ENCODE measurements at regions not wholly inside any gene's neighbourhood (a gene's known extent, or its start where the extent isn't known, plus 50 kb on each side); places are given as distances from the start of the nearest gene placed in this dataset.
"Not testable (repeated sequence)": the region's sequence is repeated elsewhere in the genome, so short reads cannot be mapped to it uniquely, and the experiment has no call there.

DNA sequence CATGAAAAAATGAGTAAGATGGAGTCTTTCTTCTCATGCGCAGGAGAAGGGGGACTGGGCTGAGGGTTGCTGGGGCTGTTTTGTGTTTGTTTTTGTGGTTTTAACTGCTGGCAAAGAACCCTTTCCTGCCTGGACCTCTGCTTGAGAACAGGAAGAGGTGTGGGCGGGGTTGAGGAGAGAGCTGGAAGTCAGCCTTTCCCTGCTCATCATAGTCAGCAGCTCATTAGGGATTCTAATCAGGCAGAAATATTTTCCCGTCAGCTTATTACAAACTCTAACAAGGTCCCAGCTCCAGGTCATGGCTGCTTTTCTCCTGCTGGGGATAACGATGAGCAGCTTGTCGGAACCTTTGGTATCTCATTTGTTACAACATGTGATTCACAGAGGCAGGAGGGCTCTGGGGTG, 185.0 kb upstream of the NRXN3 start:
- no peak for DNase-seq

DNA sequence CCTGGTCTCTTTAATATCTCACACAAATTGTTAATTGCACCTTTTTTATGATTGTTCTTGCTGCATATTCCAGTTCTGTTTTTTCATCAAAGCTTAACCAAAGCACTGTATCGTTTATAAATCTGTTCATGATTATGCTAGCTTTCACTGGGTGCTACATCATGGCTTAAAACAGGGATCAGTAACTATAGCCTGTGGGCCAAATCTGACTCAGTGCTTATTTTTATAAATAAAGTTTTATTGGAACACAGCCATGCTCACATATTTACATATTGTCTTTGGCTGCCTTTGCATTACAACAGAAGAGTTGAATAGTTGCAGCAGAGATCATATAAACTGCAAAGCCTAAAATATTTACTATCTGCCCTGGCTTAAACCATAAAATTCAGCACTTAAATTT, 183.4 kb upstream of the NRXN3 start:
- DNase-seq, result no peak

DNA sequence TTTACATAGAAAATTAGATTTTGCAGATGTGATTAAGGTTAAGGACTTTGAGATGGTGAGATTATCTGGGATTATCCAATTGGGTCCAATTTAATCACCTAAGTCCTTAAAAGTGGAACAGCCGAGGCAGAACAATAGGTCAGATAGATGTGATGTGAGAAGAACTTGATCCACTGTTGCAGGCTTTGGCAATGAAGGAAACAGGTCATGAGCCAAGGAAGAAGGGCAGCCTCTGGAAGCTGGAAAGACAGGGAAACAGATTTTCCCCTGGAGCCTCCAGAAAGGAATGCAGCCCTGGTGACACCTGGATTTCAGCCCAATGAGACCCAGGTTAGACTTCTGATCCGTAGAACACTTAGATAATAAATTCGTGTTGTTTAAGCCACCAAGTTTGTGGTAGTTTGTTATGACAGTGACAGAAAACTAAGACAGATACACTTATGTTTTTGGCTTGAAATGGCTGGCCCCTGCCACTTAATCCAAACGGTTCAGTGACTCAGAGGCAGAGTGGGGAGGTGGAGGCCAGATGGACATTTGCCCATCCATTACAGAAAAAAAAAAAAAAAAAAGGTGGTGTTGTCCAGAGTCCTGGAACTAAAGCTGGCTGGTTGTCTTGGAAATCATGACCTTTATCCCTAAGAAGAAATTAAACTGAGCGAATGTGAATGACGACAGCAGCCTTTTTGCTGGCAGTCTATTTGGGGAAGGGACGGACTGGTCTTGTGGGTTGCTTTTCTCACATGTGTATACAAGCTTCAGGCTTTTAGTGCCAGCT, 181.9 kb upstream of the NRXN3 start:
- no peak for DNase-seq

DNA sequence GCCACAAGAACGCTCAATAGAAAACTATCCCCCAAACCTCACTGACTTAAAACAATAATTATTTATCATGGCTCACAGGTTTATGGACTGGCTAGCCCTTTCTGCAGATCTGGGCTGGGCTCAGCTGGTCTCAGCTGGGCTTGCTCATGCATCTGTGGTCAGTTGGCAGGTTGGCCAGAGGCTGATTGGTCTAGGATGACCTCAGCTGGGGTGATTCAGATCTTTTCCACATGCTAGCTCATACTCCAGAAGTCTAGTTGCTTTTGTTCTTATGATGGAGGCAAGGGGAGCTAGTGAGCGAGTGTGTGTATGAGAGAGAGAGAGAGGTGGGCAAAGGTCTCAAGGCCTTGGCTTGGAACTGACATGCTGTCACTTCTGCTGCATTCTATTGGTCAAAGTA, 181.2 kb upstream of the NRXN3 start:
- no peak for DNase-seq

DNA sequence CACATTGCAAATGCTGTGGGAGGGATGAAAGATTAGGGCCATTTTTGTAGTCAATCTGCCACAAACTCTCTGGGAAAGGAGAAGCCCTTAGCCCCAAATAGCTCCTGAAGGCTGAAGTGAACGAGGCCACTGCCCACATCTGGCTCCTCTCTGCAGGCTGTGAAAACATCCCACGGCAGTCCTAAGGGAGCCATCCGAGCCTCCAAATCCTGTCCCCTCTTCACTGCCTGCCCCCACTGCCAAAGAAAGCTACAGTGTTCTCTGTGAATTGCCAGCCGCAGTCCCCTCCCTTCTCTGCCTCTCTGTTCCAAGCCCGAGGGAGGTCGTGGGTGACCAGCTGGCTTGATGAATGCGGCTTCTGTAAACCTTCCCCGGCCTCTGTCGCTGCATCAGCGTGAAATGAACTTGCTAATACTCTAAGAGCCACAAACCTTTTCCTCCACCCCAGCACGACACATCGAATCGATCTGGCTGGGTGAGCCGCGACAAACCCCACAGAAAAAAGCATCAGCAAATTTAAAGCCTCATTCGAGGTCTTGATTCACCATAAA, 180.7 kb upstream of the NRXN3 start:
- DNase-seq, result no peak

DNA sequence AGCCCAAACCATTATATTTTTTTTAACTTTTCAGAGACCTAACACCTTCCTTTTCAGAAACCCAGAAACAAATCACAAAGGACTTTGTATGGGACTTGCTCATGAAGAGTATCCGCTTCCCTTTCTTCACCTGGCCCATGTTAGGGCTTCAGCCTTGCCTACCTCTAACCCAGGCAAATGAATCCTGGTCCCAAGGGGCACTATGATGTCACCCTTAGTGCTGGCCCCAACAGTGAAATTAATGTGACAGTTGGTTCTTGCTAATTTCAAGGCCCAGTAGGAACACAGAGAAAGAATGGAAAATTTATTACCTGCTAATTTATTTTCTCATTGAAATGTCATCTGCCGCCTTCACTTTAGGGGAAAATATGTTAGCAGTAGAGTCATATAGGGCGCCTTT, 179.8 kb upstream of the NRXN3 start:
- no peak for DNase-seq

DNA sequence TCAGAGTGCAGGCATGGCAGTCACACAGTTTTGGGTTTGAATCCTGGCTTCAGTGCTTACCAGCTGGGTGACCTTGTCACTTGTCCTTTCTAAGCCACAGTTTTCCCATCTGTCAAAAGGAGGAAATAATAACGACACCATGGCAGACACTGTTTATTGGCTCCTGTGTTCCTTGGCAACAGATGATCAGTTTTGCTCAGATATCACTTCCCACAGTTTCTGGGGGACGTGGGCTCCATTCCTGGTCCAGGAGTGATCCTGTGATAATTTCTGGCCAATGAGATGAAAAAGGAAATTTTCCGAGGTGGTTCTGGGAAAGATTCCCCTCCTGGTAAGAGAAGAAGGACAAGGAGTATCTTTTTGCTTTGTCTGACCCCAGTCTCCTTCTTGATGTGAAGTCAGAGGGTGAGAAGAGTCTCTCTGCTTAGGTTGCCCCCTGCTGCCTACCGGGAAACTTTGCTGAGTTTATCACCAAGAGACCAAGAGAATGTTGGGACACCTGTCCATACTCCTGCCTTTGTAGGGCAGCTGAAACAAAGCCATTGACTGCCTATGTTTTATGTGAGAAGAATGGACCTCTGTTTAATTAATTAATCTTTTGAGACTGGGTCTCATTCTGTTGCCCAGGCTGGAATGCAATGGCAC, 178.9 kb upstream of the NRXN3 start:
- no peak for DNase-seq

DNA sequence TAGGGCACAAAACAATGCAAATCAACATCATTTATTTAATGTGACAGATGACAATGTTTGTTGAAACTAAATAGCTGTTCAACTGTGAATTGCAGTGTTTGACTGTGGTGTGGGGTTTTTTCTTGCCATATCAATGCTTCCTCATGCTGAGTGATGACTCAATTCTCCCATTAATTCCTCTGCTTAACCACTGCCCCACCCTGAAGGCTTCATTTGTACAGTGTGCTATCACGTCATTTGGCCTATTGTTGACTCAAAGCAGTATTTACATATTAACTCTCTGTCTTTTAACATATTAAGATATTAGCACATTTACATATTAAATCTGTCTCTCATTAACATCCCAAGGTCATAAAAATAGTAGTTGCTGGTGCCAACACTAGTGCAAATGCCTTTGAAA, 164.8 kb upstream of the NRXN3 start:
- DNase-seq, result peak in 1 of 5 donors; percentile 60

DNA sequence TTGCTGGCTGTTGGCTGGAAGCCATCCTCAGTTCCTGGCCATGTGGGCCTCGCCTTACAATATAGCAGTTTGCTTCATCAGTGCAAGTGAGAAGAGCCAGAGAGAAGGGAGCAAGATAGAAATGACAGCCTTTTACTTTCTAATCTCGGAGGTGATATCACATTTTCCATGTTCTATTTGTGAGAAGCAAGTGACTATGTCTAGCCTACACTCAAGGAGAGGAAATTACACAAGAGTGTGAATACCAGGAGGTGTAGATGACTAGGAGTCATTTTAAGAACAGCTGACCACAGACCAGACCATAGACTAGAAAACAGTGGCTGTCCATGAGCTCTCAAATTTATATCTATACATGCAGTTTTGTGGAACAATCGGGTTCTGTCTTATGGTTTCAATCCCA, 163.0 kb upstream of the NRXN3 start:
- peak in 1 of 5 donors; percentile 17 for DNase-seq

DNA sequence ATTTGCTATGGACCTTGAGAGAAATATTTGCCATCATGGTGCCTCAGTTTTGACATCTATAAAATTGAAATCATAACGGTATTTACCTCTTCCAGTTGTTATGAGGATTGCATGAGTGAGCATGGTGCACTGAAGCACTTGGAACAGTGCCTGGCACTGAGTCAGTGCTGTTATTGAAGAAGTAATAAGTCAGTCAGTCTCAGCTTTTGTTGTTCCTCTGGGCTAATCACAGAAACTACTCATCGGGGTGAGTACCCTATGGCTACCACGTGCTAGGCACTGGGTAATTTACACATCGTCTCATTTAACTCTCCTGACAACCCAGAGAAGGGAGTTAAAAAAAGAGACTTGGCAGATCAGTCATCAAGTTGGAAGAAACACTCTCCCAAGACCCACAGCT, 159.5 kb upstream of the NRXN3 start:
- DNase-seq, result no peak

DNA sequence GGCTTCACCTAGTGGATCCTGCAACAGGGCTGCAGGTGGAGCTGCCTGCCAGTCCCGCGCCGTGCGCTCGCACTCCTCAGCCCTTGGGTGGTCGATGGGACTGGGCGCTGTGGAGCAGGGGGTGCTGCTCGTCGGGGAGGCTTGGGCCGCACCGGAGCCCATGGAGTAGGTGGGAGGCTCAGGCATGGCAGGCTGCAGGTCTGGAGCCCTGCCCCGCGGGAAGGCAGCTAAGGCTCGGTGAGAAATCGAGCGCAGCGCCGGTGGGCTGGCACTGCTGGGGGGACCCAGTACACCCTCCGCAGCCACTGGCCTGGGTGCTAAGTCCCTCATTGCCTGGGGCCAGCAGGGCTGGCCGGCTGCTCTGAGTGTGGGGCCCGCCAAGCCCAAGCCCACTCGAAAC, 156.3 kb upstream of the NRXN3 start:
- DNase-seq, result not testable (repeated sequence)

DNA sequence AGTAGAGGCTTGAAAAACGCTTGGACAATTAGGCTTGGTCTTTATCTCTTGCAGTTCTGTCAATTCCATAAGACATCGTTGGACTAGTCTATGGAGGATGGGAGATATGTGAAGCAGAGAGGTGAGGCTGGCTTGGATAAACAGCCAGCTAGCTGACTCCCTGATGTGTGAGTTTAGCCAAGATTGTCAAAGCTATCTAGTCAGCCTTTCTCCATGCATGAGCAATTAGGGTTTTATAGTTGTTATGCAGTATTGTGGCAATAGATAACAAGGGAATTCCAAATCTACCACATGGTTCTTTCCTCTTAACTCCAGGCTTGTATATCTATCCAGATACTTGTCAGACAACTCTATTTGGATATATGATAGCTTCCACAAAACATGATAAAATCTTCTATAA, 153.6 kb upstream of the NRXN3 start:
- no peak for DNase-seq

DNA sequence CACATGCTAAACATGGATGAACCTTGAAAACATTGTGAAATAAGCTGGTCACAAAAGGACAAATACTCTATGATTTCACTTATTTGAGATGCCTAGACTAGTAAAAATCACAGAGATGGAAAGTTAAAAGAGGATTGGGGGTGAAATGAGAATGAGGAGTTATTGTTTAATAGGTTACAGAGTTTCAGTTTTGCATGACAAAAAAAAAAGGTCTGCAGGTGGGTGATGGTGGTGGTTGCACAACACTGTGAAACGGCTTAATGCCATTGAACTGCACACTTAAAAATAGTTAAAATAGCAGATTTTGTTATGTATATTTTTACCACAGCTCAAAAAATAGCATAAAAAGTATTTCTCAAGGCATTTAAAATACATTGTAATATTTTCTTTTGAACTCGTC, 151.9 kb upstream of the NRXN3 start:
- no peak for DNase-seq

DNA sequence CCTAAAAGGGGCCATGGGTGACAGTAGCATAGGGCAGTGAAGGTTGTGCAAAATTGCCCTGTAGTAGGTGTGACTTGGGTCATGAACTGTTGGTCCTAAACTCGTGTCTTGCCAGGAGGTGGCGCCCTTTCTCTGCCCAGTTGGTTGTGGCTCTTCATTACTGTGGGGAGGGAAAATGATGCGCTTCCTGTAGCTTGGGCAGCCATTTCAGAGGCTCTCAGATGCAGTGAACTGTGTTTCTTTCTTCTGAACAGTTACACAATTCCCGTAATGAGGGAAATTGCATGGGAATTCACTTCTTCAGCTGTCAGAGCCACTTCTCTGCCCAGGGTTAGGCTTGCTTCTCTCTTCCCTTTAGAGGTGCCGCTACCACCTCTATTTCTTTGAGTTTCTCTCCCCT, 148.1 kb upstream of the NRXN3 start:
- DNase-seq, result peak in 1 of 5 donors; percentile 57

DNA sequence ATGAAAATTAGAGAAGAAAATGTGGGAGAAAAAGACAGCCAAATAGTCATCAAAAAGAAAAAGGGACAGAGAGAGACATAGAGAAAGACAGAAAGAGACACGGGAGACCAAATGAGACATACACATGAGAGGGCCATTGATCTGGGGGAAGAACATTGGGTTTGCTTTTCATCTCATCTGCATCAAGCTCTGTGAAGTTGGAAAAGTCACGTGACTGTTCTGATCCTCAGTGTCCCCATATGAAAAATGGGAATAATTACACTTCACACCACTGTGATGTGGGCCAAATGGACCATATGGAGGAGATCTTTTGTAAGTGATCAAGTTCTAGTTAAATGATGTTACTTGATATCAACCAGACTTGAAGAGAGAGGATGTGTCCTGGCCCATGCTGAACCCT, 147.1 kb upstream of the NRXN3 start:
- DNase-seq, result no peak

DNA sequence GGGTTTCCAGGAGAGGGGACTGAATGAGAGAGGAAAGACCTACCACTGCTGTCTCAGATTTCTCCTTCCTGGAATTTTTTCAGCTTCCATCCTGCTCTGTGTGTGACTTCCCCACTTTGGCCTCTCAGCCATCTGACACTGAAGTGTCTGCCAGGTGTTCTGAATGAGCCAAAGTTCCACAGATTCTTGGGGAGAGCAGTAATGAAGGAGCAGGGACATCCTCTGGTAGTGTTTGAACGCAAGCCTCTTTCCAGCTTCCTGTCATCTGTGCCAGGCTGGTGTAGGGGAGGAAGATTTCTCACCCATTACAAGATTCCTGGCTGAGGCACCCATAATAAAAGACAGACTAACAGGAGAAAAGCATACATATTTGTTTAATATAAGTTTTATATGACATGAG, 141.7 kb upstream of the NRXN3 start:
- DNase-seq, result no peak

DNA sequence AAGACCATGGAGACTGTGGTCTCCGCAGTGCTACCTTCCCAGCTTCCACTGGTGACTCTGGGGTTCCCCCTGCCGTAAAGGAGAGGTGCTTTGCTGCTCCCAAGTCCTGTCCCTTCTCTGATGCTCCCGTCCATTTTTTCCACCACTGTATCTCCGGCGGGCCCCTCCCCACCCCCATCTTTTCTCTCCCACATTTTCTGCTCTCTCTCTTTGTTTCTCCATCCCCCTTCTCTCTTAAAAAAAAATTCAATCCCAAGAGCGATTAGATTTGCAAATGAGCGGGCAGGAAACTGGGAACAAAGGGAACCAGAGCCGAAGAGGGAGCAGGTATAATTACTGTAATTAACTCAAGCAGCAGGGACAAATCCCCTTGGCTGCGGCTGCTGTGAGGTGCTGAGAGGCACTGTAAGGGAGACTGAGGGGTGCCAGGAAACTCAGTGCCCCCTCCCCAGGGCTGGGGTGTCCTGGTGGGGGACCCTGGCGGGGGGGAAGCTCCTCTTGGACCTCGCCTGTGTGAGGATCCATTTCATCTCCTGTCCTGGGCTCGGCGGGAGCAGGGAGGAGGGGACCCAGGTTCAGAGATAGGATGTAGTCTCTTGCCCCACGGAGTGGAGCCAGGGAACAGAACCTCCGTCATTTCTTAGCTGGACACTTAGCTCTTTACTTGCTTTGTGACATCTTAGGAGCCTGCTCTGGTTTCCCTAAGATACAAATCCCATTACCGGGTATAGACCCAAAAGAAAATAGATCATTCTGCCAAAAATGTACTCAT, 140.4 kb upstream of the NRXN3 start:
- DNase-seq, result no peak

DNA sequence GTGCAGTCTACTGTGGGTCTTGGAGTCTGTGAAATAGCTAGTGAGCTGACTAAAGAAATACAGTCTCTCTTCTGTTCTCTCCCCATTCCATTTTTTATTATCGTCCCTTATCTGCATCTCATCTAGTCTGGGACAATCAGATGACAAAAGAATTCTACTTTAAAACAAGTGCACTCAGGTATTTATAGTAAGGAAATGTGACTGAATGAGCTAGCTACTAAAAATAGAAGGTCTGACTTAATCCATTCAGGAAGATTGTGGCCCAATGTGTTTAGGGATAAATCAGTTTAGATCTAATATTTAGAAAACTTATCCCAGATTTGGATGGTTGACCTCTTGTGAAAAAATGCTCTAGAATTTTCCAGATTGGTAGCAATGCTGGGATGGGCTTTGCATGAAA, 126.8 kb upstream of the NRXN3 start:
- DNase-seq, result no peak

DNA sequence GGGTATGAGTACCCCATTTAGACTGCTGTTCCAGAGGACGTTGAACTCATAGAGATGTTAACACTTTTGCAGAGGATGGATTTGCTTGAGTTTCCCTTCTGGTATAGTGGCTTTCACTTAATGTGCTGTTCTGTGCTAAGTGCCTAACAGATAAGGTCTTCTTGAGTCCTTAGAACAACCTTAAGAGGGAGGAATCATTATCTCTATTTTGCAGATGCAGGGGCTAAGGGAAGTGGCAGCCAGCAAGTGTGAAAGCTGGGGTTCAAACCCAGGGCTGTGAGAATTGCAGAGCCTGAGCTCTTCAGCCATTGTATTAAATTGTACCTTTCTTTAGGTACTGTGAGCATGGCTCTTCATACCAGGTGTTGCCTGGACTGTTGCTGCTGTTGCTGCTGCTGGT, 122.1 kb upstream of the NRXN3 start:
- no peak for DNase-seq

DNA sequence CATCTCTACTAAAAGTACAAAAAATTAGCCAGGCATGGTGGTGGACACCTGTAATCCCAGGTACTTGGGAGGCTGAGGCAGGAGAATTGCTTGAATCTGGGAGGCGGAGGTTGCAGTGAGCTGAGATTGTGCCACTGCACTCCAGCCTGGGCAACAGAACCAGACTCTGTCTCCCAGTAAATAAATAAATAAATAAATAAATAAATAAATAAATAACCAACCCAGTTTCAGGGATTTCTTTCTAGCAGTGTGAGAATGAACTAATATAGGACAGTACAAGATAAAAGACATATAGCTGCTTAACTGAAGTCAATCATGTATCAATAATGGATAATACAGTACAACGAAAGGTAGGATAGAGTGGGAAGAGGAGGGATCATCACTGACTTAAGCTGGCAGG, 113.3 kb upstream of the NRXN3 start:
- not testable (repeated sequence) for DNase-seq

DNA sequence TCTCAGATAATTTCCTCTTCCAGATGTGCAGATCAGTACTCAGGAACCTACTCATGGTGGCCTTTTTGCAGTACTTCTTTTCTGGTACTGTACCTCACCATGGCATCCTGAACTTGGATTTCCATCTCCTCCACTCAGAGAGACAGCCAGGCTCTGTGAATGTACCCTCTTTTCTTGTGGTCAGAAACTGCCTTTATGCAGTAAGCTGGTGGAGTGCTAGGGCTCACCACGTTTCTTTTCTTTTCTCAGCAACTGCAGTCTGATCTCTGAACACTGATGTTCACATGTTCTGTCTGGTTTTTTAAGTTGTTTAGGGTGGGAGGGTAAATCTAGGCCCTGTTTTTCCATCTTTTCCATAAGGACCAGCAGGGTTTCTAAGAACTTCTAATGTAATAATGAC, 99.8 kb upstream of the NRXN3 start:
- DNase-seq, result no peak

DNA sequence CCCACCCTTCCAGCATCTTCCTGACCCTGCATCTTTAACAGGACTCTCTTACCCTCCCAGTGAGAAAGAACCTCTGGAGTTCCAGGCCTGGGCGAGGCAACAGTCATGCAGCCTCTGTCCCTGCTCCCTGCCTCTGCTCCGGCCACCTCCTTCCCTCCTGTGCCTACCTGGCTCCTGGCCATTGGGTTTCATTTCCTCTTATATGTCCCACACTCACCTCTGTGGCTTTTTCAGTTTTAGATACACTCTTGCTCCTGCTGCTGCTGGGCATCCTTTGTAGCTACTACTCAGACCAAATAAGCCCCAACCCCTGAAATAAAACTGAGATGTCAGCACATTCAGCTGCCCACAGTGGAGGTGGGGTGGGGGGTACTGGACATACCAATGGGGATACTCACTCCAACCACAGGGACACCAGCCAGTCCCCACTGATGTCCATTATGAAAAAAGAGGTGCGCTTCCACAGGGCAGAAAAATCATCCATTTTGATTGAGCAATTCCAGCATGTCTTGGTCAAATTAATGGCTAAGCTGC, 99.1 kb upstream of the NRXN3 start:
- no peak for DNase-seq

DNA sequence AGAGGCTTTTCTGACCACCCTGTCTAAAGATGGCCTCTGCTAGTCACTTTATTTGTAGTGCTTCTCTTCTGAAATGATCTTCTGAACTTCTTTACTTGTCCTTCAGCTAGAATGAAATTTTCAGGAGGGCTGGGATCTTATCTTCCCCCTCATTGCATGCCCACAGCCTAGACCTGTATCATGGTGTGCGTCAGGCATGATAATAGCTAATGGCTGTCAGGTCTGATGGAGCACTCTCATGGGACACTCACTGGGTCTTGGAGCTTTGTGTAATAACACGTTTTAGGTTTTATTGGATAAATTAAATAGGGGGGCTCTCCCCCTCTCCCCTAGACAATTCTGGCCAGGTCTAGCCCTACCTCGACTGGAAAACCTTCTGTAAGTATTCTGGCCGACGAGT, 97.1 kb upstream of the NRXN3 start:
- DNase-seq, result no peak

Data from T-helper 1 cell (primary cell).